ENCODE measurements at regions not wholly inside any gene's neighbourhood (a gene's known extent, or its start where the extent isn't known, plus 50 kb on each side); places are given as distances from the start of the nearest gene placed in this dataset.

DNA sequence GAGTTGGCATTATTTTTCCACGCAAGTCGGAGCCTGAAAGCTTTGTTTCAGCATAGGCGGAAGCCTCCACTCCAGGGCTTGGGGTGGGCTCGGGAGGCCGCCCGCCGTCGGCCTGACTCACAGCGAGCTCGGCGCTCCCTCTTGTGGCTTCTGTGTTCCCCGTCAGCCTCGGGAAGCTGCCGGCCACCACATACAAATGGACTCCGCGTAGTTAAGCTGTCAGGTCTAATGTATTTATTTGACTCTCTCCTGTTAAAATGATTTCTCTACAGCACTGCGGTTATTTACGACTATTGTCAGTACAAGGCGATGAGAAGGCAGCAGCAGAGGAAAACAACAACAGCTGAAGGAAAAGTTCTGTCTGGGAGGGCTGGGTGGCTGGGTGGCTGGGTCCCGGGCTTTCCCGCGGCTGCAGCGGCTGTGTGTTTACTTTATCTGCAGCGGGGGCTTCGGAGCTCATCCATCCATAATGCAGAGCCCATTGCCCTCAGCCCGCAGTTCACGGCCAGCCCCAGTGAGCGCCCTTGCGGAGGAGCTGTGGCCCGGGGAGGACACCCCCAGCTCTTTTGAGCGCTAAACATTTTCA, 375.7 kb upstream of the CAMK1G start:
- TF ChIP-seq SIN3A (IDR thresholded peaks at IDR 0.05; ENCODE audit: borderline replicate concordance, insufficient read depth, low read length) (no peak), POLR2AphosphoS5 (IDR thresholded peaks at IDR 0.05; ENCODE audit: low read depth, low read length) (no peak), FOXP2 (optimal IDR thresholded peaks at IDR 0.05; ENCODE audit: borderline replicate concordance, extremely low read depth, extremely low read length, insufficient read depth) (no peak), TAF1 (IDR thresholded peaks at IDR 0.05; ENCODE audit: borderline replicate concordance, insufficient read depth, low read length) (no peak)
- TF ChIP-seq, protein P1, sequence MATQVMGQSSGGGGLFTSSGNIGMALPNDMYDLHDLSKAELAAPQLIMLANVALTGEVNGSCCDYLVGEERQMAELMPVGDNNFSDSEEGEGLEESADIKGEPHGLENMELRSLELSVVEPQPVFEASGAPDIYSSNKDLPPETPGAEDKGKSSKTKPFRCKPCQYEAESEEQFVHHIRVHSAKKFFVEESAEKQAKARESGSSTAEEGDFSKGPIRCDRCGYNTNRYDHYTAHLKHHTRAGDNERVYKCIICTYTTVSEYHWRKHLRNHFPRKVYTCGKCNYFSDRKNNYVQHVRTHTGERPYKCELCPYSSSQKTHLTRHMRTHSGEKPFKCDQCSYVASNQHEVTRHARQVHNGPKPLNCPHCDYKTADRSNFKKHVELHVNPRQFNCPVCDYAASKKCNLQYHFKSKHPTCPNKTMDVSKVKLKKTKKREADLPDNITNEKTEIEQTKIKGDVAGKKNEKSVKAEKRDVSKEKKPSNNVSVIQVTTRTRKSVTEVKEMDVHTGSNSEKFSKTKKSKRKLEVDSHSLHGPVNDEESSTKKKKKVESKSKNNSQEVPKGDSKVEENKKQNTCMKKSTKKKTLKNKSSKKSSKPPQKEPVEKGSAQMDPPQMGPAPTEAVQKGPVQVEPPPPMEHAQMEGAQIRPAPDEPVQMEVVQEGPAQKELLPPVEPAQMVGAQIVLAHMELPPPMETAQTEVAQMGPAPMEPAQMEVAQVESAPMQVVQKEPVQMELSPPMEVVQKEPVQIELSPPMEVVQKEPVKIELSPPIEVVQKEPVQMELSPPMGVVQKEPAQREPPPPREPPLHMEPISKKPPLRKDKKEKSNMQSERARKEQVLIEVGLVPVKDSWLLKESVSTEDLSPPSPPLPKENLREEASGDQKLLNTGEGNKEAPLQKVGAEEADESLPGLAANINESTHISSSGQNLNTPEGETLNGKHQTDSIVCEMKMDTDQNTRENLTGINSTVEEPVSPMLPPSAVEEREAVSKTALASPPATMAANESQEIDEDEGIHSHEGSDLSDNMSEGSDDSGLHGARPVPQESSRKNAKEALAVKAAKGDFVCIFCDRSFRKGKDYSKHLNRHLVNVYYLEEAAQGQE (IDR thresholded peaks at IDR 0.05; ENCODE audit: insufficient read depth in 1 of 2, low read depth in 2 of 2, low read length in 2 of 2) = no peak

Data from PFSK-1 (cell line).